Endothelial cell of umbilical vein (primary cell): ENCODE measurements at regions not wholly inside any gene's neighbourhood (a gene's known extent, or its start where the extent isn't known, plus 50 kb on each side); places are given as distances from the start of the nearest gene placed in this dataset.
A peak's percentile ranks its signal among the peaks of the same experiment; 100 is the strongest.

Source experiments
- BruUV-seq: library from RNA; stranded (reverse); fragments of 400-500 nt; replicated peaks from 2 replicates; lab custom pipeline; 2021; lab: Mats Ljungman, UMichigan
- CTCF ChIA-PET: fragments of 300-600, 350-600 bp; sonication (Branson Sonifier 250); formaldehyde crosslinking; loops from one replicate; lab custom pipeline; 2021; ENCODE audit warnings: antibody characterized with exemption, inconsistent platforms; lab: Charles Lee
- POLR2A ChIA-PET: fragments of 300-600, 350-600 bp; sonication (Branson Sonifier 250); formaldehyde crosslinking; loops from one replicate; lab custom pipeline; 2021; ENCODE audit warnings: antibody characterized with exemption, inconsistent platforms; lab: Charles Lee
- DNase-seq: peaks from one replicate; pipeline ENCODE4 v3.0.0-alpha.2; 2011; ENCODE audit warnings: low read depth, low spot score
- FAIRE-seq: peaks from 2 replicates; lab custom pipeline; 2011; peaks lifted over from hg19 to GRCh38; lab: Jason Lieb, UNC
- H2AFZ ChIP-seq: 2 replicates; pipeline ENCODE4 v1.6.0; 2012; ENCODE audit warnings: low read depth, low read length, control low read depth, inconsistent platforms
- H3K27ac ChIP-seq: 2 replicates; pipeline ENCODE4 v1.5.1; 2011; ENCODE audit warnings: low read depth, mild to moderate bottlenecking, control low read depth, low read length, moderate library complexity; ENCODE audit not compliant: insufficient read depth
- H3K27me3 ChIP-seq, 2 experiments: 2 replicates each; pipeline versions ENCODE4 v1.6.0 to v1.6.1; 2011; ENCODE audit warnings: low read length in 2 of 2, mixed read lengths in 1 of 2; ENCODE audit not compliant: control insufficient read depth in 2 of 2, insufficient read depth in 2 of 2
- H3K36me3 ChIP-seq, 2 experiments: 2 replicates in 1 of 2; 3 replicates in 1 of 2; pipeline ENCODE4 v1.5.1; 2011; ENCODE audit warnings: low read length in 2 of 2, mild to moderate bottlenecking in 1 of 2, moderate library complexity in 1 of 2; ENCODE audit not compliant: control insufficient read depth in 2 of 2, insufficient read depth in 2 of 2; ENCODE audit errors: extremely low read depth in 1 of 2
- H3K4me1 ChIP-seq: 3 replicates; pipeline ENCODE4 v1.5.1; 2011; ENCODE audit warnings: mild to moderate bottlenecking, low read length; ENCODE audit not compliant: control insufficient read depth, insufficient read depth; ENCODE audit errors: extremely low read depth
- H3K4me2 ChIP-seq: 2 replicates; pipeline ENCODE4 v1.6.1; 2011; ENCODE audit warnings: low read length, control low read depth, mixed read lengths; ENCODE audit not compliant: insufficient read depth
- H3K4me3 ChIP-seq, 3 experiments: fragments of 200-600 bp in 1 of 3; sonication (generic), shearing (Covaris generic) in 1 of 3; replicated peaks in 1 of 3; 2 replicates each; pipeline ENCODE4 v1.5.1; 2011 to 2016; ENCODE audit warnings: control low read depth in 3 of 3, low read length in 3 of 3, mild to moderate bottlenecking in 2 of 3, inconsistent platforms in 1 of 3, low read depth in 1 of 3, moderate library complexity in 1 of 3; ENCODE audit not compliant: insufficient read depth in 1 of 3
- H3K79me2 ChIP-seq: 2 replicates; pipeline ENCODE4 v1.6.0; 2012; ENCODE audit warnings: low read length, inconsistent platforms; ENCODE audit not compliant: control insufficient read depth, insufficient read depth
- H3K9ac ChIP-seq: replicated peaks from 2 replicates; pipeline ENCODE3; 2011; ENCODE audit warnings: low read length, control low read depth; ENCODE audit not compliant: insufficient read depth; ENCODE audit errors: extremely low read depth
- H3K9me1 ChIP-seq: replicated peaks from 3 replicates; pipeline ENCODE4 v1.6.0; 2011; ENCODE audit warnings: mild to moderate bottlenecking, low read length; ENCODE audit not compliant: control insufficient read depth, insufficient read depth; ENCODE audit errors: extremely low read depth
- H3K9me3 ChIP-seq: replicated peaks from 2 replicates; pipeline ENCODE4 v1.5.1; 2012; ENCODE audit warnings: low read length, inconsistent platforms; ENCODE audit not compliant: control insufficient read depth, insufficient read depth
- H4K20me1 ChIP-seq: replicated peaks from 2 replicates; pipeline ENCODE3; 2011; ENCODE audit warnings: mild to moderate bottlenecking, low read length; ENCODE audit not compliant: control insufficient read depth, insufficient read depth; ENCODE audit errors: extremely low read depth
- EZH2 ChIP-seq: IDR thresholded peaks from 2 replicates; pipeline ENCODE4 v1.6.1; 2012; ENCODE audit warnings: borderline replicate concordance, low read depth, mild to moderate bottlenecking, moderate library complexity, low read length, inconsistent platforms; ENCODE audit not compliant: severe bottlenecking
- GATA2 ChIP-seq: IDR thresholded peaks from 2 replicates; pipeline ENCODE4 v1.7.0; 2011; ENCODE audit warnings: low read depth, mild to moderate bottlenecking, moderate library complexity, mixed read lengths, low read length; ENCODE audit not compliant: insufficient read length, insufficient read depth
- MAX ChIP-seq: IDR thresholded peaks from 2 replicates; pipeline ENCODE4 v1.6.1; 2011; ENCODE audit not compliant: insufficient read depth, insufficient read length
- POLR2A ChIP-seq: IDR thresholded peaks from 2 replicates; pipeline ENCODE4 v1.6.1; 2012; ENCODE audit warnings: low read depth, mild to moderate bottlenecking, control low read depth, low read length
- dilution Hi-C: fragments of 300-500 bp; cut with MboI; formaldehyde crosslinking; loops from one replicate; pipeline ENCODE4 v1.15.0; 2019; ENCODE audit warnings: low sequenced_read_pairs; ENCODE audit not compliant: extremely low pct_ligation_motif_present
- intact Hi-C: fragments of 100-400 bp; cut with micrococcal nuclease; formaldehyde crosslinking; loops from one replicate; pipeline ENCODE4 v1.10.0; 2022

- Histone ChIP-seq H3K9me1 (no peaks in the 10 kb centered on the region), H3K4me2 (no peak overlapping the region), H3K36me3 (no peaks in the 10 kb centered on the region), H2AFZ (peak overlapping the region; percentile 11), H3K27ac (no peak overlapping the region), H3K27me3 (peaks cover 2 to 4% of the 10 kb centered on the region in 2 experiments), H3K4me3 (no peak overlapping the region), H3K79me2 (no peaks in the 10 kb centered on the region), H3K9ac (no peak overlapping the region), H3K4me1 (peaks cover 26% of the 10 kb centered on the region), H4K20me1 (no peaks in the 10 kb centered on the region), H3K9me3 (no peaks in the 10 kb centered on the region)
- no TSS peak for BruUV-seq
- FAIRE-seq, result peak; percentile 4
- TF ChIP-seq EZH2, result peak; percentile 11
- TF ChIP-seq GATA2, result no peak
- intact Hi-C loops, result loop anchor here (2.0 kb wide), 1 partner anchor 22 kb away; no protein-coding TSS in a partner anchor
- dilution Hi-C loops, result no loop called here
- POLR2A ChIA-PET, result no interaction called here
- CTCF ChIA-PET, result interaction anchor here (0.9 kb wide), 1 partner anchor 21 kb away, joined by 3 read pairs; no protein-coding TSS in a partner anchor
- DNase-seq, result no peak
Measured at GRCh38 chr3:126288314-126288713, 68.9 kb downstream of the KLF15 start.

GRCh38 chr3:126287536-126288241, 69.5 kb downstream of the KLF15 start:
- no peaks in the 10 kb centered on the region for H3K9me1 ChIP-seq
- no TSS peak for BruUV-seq
- DNase-seq (peak; percentile 46), FAIRE-seq (peak; percentile 80)
- H3K4me2 ChIP-seq, result peak overlapping the region; percentile 79
- POLR2A ChIA-PET, result no interaction called here
- H3K9ac ChIP-seq, result peak overlapping the region; percentile 43
- no peaks in the 10 kb centered on the region for H4K20me1 ChIP-seq
- H3K27ac ChIP-seq, result no peak overlapping the region
- TF ChIP-seq POLR2A (peak; percentile 12), MAX (no peak), EZH2 (peak; percentile 50)
- H3K27me3 ChIP-seq, result peaks cover 2 to 4% of the 10 kb centered on the region in 2 experiments
- no peaks in the 10 kb centered on the region for H3K9me3 ChIP-seq
- CTCF ChIA-PET, result interaction anchor here (0.7 to 1.5 kb wide), 7 partner anchors 10 to 194 kb away, joined by 3 to 6 read pairs (median 3); no protein-coding TSS in a partner anchor
- no peaks in the 10 kb centered on the region for H3K36me3 ChIP-seq
- H3K79me2 ChIP-seq, result no peaks in the 10 kb centered on the region
- intact Hi-C loops, result loop anchor here (1.0 to 2.0 kb wide), 2 partner anchors 21 to 70 kb away; partner anchors contain the start of gene KLF15
- H2AFZ ChIP-seq, result peak overlapping the region; percentile 92
- H3K4me1 ChIP-seq, result peaks cover 26% of the 10 kb centered on the region
- dilution Hi-C loops, result no loop called here
- peak overlapping the region; percentile 8 to 34 (median 28) for H3K4me3 ChIP-seq
